HG02610 (cell line): ENCODE measurements at regions not wholly inside any gene's neighbourhood (a gene's known extent, or its start where the extent isn't known, plus 50 kb on each side); places are given as distances from the start of the nearest gene placed in this dataset.
"Not testable (repeated sequence)": the region's sequence is repeated elsewhere in the genome, so short reads cannot be mapped to it uniquely, and the experiment has no call there.

Source experiments
- ATAC-seq: cut with Tn5 transposase; IDR thresholded peaks from one replicate; pipeline ENCODE4 v1.9.1; 2021; ENCODE audit warnings: mild to moderate bottlenecking, moderate library complexity; ENCODE audit not compliant: unreplicated experiment

DNA sequence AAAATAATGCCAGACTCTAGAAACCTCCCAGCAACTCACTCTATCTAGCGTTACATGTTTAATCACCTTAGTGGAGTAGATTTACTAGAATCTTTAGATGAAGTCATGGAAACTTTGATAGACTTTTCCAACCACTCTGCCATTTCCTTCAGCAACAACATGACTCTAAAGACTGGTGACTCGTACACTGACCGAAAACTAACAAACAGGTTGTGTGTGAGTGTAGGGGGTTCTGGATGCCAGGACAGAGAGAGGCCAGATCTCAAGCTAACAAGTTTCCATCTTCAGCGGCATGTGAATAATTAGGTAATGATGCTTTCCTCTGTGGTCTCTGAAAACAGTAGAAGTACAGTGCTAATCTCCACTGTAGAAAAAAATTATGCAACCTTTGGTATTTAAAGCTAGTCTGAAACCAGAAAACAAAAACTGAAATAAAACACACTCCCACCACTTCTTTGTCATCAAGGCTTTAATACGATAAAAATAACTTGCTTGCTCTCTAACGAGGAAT is 286.4 kb downstream of the PRDM5 start:
- ATAC-seq: no peak

DNA sequence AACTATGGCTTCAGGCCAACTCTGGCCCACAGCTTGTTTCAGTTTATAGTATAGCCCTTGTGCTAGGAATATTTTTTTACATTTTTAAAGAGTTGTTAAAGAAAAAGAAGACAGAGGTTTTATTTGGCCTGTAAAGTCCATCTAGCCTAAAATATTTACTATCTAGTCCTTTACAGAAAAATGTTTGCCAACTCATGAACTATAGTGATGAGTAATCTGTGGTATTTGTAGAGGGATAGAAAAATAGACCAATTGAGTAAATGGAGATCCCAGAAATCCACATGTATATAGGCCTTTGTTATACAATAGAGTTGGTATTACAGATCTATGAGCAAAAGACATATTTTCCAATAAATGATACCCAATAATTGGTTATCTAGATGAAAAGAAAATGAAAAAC is 288.7 kb downstream of the PRDM5 start:
- ATAC-seq: no peak

DNA sequence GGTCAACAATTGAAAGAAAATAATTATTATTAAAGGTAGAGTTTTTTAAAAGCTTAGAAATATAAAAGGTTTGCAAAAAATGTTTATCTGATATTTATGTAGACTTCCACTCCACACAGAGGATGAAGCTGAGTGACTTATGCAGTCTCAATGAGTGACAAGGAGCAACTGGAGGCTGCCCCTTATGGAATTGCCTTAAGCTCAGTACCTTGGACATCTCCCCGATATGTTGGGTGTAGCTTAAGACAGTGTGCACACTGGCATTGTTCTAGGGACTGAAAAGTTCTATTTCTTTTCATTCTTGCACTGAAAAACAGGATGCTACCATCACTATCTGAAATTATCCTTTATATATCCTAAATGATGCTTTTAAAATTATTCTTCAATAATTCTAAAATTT is 292.1 kb downstream of the PRDM5 start:
- ATAC-seq: no peak

DNA sequence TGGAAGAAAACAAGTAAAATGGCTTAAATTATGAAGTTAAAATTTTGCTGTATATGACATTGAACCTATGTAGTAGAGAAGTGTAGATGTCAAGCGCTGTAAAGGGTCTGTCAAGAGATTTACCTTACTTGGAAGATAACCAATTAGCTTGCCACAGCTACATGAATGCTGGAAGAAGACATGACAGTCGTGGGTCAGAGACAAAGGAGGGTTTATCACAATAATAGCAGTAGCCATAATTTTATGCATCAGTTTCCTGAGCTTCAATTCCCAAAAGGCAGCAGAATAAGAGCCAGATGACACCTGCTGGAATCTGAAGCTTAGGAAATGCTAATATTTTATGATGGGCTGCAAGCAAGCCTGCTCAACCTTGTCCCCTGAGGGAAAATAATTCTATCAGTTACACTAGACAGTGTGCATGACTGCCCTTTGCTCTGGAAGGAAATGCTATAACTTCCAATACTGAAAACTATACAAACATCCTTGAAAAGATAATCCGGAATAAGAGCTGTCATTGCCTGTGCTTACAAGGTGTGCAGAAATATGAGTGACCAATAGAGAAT is 292.9 kb downstream of the PRDM5 start:
- no peak for ATAC-seq

DNA sequence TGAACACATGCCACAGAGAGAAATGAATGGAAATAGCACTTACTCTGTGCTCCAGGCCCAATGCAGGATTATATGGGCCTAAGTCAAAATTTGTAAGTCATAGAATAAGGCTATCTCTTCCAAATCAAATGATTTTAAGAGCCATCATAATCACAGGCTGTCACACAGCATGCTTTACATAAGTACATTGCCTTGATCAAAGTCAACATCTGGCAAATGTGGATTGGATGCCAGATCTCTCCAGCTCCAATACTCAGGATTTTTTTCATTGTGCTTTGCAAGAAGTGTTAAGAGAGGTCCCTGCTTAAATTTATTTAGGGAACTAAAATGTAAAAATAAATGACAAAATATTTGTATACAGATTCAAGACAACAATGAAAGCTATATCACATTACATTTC is 299.9 kb downstream of the PRDM5 start:
- ATAC-seq: no peak

DNA sequence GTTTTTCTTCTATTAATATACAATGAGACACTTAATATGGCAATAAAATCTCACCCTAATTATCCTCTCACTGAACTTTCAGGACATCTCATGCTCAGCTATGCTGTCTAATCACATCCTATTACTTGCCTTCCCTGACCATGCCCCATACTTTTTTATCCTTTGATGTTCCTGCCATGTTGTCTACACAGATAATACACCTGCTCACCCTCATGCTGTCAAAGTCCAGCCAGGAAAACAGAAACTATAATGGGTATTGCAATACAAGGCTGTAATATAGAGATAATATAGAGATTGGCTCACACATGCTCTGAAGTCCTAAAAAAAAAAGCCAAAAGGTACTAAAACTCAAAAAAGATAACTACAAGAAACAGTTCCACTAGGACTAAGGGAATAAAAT is 305.4 kb downstream of the PRDM5 start:
- ATAC-seq: no peak

DNA sequence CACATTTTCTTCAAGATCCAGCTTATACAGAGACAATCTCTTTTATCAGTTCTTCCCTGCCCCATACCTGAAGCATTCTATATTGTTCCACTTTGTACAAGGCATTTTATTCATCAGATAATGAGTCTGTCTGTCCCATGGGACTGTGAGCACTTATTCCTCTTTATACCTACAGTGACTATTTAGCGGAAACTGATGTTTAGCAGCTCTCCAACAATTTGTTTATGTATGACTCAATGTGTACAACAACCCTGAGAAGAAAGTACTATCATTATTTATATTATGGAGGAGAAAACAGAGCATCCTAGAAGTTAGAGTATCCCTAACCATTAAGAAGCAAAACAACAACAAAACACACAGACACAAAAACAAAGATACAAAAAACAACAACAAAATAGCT is 306.5 kb downstream of the PRDM5 start:
- no peak for ATAC-seq

DNA sequence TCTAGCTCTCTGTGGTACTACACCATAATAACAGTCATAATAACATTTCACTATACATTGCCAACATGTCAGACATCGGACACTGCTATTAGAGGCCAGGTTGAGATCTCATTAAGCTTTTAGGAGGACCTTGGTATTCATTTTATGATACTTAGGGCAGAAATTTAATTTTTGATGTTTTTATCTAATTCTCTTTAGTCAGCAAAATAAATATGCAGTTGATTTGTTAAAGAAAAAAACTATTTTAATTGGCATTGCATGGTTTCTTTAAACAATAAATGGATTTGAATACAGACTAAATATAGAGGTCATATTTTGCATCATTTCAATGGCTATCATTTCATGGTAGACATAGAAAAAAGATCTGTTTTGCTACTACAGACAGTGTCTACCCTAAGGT is 308.7 kb downstream of the PRDM5 start:
- ATAC-seq: no peak

DNA sequence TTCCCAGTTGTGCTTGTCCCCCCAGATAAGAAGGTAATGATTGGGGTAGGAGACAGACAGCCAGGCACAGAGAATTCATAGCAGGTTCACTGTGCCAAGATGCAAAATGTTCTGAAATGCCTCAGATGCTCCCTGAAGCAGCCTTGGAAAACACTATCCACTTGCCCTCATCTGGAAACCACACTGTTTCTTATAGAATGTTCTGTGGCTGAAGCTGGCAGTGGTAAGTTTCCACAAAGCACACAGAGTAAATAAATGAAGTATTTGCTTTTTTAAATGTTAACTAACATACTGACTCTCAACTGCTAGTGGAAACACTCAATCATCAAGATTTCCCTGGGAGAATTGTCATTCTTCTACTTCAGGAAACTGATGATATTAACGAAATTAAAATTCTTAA is 311.4 kb downstream of the PRDM5 start:
- no peak for ATAC-seq

DNA sequence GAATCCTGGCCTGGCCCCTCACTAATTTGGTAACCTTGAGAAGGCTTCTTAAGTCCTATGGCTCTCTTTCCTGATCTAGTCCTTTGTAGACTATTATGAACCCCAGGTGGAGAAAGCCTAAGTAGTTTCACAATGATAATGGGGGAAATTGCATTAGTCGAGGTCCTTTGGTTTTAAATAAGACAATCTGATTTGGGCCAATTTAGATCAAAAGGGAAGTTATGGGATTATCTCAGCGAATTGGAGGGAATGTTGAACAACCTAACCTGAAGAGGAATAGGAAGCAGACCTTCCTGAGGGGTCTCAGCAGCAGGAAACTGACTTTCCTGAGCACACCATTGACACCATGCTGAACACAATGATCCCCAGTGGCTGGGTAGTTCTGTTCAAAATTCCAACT is 331.5 kb downstream of the PRDM5 start:
- ATAC-seq: no peak

DNA sequence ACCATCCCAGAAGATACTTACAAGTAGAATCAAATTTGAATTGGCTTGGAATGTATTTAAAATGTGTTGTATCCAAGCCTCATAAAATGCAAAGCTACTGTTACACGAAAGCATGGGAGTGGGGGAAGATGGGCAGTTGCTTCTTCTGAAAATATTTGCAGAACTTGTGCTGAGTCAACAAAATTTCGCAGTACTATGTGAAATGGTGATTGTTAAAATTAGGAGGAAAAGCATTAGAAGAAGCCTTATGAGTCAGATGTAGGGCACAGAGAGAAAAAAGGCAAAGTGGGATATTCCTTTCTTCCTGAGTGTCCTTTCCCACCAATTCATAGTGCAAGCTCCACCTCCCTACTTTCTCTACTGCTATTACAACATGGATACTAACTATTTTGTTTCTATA is 332.7 kb downstream of the PRDM5 start:
- ATAC-seq: no peak

DNA sequence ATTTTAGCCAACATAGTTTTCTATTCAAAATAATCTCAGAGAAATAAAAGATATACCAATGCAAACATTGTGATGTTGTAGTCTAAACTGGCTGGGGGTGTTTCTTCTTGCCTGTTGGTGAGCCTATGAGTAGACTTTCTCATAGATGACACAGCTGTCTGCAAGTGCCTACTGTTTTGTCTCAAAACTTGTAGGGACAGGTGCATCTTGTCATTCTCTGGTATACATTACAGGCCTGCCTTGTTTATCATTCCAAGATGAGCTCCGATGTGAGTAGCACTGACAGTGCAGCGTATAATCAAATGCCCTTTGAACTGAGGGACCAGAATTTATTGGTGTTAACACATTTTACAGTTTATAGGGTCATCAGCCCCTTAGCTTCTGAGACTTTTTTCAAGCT is 353.8 kb downstream of the PRDM5 start:
- ATAC-seq: no peak

DNA sequence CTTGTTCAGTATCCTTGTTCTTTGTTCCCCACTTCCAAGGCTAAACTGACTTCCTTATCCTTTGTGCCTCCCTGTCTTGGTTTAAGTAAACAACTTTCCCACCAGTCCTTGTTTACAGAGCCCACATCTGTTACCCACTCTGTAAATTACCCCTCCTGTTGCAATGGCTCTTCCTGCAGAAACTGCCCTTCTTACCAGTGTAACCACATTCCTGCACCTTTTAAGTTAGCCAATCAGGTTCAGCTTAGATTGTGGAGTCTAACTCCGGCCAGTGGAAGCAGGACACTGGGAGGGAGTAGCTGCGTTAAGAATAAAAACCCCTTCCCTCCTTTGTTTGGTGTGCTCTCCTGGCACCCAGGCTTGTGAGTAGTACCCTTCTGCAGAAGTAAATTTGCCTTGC is 360.9 kb downstream of the PRDM5 start:
- ATAC-seq: no peak

DNA sequence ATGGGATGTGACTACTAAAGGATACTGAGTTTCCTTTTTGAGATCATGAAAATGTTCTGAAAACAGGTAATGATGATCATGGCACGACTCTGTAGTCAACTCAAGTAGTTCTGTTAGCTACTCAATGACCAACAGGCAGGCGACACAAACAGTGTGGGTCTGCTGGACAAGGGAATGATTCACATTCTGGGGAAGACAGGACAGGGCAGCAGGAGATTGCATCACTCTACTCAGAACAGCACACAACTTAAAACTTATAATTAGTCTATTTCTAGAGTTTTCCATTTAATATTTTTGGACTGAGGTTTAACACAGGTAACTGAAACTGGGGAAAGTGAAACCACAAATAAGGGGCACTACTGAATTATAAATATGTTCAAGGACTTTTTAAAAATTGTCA is 365.2 kb downstream of the PRDM5 start:
- ATAC-seq: no peak

DNA sequence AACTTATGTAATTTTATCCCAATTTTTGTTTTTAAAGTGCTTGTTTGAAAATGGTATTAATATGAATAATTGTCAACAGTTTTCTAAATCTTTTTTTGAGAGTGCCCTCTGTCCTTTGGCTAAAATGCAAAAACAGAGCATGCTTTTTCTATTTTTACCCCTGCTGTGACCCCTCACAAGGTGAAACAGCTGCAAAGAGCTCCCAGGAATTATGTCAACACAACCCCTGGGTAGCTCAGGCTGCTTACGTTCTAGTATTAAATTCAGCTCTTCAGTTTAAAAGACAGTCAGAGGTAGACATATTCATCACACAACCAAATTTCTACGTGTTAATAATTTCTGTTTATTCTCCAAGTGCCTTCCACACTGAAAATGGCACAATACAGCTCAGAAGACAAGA is 367.5 kb downstream of the PRDM5 start:
- ATAC-seq: no peak

DNA sequence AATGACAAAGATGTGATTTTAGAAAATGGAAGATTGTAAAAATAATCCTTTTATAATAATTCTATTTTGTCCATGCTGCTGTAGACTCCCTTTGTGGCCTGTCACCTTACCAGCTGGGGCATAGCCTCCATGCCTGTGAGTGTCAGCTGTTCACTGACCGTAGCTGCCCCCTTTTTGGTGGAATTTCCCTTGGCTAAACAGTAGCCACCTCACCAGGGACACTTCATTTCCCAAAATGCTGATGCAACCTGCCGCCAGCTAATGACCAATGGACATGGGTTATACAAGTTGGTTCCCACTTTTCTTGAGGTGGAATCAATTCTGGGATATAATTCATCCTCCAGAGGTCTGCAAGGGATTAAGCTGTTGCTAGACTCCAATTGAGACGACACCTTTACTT is 368.4 kb downstream of the PRDM5 start:
- no peak for ATAC-seq

DNA sequence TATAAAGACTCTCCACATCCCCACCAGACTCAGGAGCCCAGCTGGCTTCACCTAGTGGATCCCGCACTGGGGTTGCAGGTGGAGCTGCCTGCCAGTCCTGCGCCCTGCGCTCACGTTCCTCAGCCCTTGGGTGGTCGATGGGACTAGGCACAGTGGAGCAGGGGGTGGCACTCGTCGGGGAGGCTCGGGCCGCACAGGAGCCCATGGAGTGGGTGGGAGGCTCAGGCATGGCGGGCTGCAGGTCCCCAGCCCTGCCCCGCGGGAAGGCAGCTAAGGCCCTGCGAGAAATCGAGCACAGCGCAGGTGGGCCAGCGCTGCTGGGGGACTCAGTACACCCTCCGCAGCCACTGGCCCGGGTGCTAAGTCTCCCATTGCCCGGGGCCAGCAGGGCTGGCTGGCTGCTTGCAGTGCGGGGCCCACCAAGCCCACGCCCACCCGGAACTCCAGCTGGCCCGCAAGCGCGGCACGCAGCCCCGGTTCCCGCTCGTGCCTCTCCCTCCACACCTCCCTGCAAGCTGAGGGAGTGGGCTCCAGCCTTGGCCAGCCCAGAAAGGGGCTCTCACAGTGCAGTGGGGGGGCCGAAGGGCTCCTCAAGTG is 371.8 kb downstream of the PRDM5 start:
- not testable (repeated sequence) for ATAC-seq

DNA sequence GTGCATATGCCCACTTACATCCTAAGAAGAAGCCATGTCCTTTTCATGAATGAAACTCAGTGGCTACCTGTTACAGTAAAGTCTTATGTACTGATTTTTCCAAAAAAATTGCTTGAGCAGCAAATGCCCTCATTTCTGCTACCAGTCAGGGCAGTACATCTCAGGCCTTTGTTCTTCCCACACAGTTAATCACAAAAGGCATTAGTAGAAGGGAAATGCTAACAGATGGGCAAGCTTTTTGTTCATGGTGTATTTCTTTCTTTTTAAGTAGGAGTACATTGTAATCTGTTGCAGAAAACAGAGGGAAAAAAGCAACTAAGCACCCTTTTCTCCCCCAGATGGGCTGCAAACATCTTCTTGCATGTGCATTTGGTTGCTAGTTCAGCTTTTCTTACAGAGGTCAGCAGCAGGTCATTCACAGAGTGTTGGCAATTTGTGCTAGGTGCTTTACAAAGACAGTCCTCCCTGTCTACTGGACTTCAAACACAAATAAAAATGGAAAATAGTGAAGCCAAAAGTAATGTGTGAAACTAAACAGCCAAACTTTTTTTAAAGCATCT is 373.4 kb downstream of the PRDM5 start:
- no peak for ATAC-seq

DNA sequence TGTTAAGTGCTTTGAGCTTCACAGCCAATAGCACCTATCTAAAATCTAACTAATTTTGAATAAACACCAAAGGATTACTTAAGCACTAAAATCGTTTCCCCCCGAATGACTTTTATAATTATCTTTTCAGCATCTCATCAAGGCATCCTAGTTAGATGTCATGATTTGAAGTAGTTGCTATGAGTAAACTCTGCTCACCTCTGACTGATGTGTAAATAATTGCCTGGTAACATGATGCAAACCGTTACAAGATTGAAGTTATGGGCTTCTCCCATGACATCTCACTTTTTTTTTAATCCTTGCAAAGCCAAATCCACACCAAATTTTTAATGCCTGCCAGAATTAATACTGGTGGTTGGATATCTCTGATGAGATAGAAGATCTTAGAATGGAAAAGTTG is 377.1 kb downstream of the PRDM5 start:
- no peak for ATAC-seq

DNA sequence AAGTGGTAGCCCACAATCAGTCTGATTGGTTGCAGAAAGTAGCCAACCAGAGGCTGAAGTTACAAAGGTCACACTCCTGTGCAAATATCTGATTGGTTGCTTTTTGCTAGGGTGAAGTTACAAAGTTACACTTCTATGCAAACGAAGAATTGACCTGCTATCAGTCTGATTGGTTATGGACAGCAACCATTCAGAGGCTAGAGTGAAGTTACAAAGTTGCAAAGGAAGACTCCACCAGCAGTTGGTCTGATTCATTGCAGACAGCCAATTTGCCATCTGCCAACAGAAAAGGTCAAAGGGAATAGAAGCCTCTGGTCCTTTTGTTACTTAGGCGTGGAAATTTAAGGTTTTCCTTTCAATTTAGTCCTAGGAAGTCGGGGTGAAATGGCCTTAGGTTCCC is 377.7 kb downstream of the PRDM5 start:
- ATAC-seq: no peak

DNA sequence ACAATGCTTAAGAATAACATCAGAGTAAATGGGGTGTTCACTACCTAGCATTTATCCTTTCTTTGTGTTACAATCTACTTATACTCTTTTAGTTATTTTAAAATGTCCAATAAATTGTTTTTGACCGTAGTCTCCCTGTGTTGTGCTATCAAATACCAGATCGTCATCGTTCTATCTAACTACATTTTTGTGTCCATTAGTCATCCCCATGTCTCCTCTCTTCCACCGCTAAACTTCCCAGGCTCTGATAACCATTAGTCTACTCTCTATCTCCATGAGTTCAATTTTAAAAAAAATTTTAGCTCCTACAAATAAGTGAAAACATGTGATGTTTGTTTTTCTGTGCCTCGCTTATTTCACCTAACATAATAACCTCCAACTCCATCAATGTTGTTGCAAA is 381.9 kb downstream of the PRDM5 start:
- no peak for ATAC-seq

DNA sequence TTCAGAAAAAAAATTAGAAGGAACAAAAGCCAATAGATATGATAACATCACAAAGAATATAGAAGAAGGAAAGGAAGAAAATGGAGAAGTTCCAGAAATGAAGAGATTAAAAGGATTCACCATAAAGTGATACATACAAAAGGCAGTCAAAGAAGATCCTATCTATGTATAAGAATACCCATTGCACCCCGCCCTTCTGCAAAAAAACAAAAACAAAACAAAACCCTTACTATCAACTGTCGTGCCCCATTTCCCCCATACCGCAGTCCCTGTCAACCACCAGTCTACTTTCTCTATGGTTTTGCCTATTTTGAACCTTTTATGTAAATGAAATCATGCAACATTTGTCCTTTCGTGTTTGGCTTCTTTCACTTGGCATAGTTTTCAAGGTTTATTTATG is 385.6 kb downstream of the PRDM5 start:
- no peak for ATAC-seq

DNA sequence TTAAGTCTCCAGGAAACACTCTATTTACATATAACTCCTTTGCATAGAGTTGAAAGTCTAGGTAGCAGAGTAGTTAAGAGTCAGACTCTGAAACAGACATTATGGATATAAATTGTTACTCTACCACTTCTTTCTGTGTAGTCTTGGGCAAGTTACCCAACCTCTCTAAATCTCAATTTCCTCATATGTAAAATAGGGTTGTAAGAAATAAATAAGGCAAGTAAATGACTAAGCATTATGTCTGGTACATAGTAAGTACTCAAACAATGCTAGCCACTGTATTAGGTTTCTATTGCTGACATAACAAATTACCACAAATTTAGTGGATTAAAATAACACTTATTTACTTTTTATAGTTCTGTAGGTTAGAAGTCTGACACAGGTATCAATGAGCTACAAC is 394.1 kb downstream of the PRDM5 start:
- ATAC-seq: no peak
